HEK293T (cell line): ENCODE measurements at regions not wholly inside any gene's neighbourhood (a gene's known extent, or its start where the extent isn't known, plus 50 kb on each side); places are given as distances from the start of the nearest gene placed in this dataset.

ENCODE experiments used
- ARNT ChIP-seq: fragments of 450-650 bp; IDR thresholded peaks from 2 replicates; pipeline ENCODE4 v1.6.1; 2017; ENCODE audit warnings: mild to moderate bottlenecking
- BHLHE40 ChIP-seq: fragments of 450-650 bp; IDR thresholded peaks from 2 replicates; pipeline ENCODE4 v1.6.1; 2016; ENCODE audit warnings: mild to moderate bottlenecking, moderate library complexity, borderline replicate concordance
- ELF4 ChIP-seq: fragments of 450-650 bp; IDR thresholded peaks from 2 replicates; pipeline ENCODE4 v1.6.1; 2017; ENCODE audit warnings: antibody characterized with exemption
- FOXA1 ChIP-seq: fragments of 450-650 bp; IDR thresholded peaks from 2 replicates; pipeline ENCODE4 v1.6.1; 2016; ENCODE audit warnings: mild to moderate bottlenecking
- FOXK2 ChIP-seq: fragments of 450-650 bp; IDR thresholded peaks from 2 replicates; pipeline ENCODE4 v1.6.1; 2016; ENCODE audit warnings: mild to moderate bottlenecking
- FOXM1 ChIP-seq: fragments of 450-650 bp; IDR thresholded peaks from 2 replicates; pipeline ENCODE4 v1.6.1; 2017; ENCODE audit warnings: mild to moderate bottlenecking, borderline replicate concordance
- HDGF ChIP-seq: fragments of 450-650 bp; IDR thresholded peaks from 2 replicates; pipeline ENCODE4 v1.6.1; 2017; ENCODE audit warnings: antibody characterized with exemption, borderline replicate concordance
- SP1 ChIP-seq: fragments of 450-650 bp; IDR thresholded peaks from 2 replicates; pipeline ENCODE4 v1.6.1; 2017
- SUZ12 ChIP-seq: fragments of 450-650 bp; IDR thresholded peaks from 2 replicates; pipeline ENCODE4 v1.6.1; 2016; ENCODE audit warnings: mild to moderate bottlenecking

DNA sequence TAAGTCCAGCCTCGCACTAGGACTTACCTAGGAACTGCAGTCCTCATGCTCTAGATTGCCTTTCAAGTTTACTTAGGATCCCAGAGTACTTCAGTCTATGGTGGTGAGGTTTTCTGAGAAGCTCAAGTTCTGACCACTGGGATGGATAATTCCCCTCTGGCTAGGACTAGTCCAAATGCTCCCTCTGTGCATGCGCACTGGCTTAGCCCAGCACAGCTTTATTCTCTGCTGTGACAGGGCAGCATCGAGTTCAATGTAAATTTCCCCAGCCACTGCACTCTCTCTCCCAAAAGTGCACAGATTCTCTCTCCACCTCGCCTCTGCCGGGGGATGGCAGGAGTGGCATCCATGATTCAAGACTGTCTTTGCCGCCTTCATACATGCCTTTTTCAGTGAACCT is 241.6 kb downstream of the ZNF326 start:
- no peak for TF ChIP-seq ELF4
- no peak for TF ChIP-seq ARNT
- TF ChIP-seq BHLHE40, result no peak
- no peak for TF ChIP-seq FOXK2
- TF ChIP-seq SUZ12, result no peak
- no peak for TF ChIP-seq FOXM1
- no peak for TF ChIP-seq SP1
- TF ChIP-seq FOXA1, result no peak
- TF ChIP-seq HDGF, result no peak
